Kidney (tissue), 13 donors: ENCODE measurements at regions not wholly inside any gene's neighbourhood (a gene's known extent, or its start where the extent isn't known, plus 50 kb on each side); places are given as distances from the start of the nearest gene placed in this dataset.

Source experiments
- DNase-seq, 5 donors: peaks; one replicate each; pipeline ENCODE4 v3.0.0-alpha.2; 2013 to 2020
- FAIRE-seq: peaks from 2 replicates; lab custom pipeline; 2012; peaks lifted over from hg19 to GRCh38; lab: Jason Lieb, UNC
- H3K27ac ChIP-seq, 2 donors: one replicate each; pipeline ENCODE4 v1.7.0; 2013; ENCODE audit warnings: low read depth in 2 of 2, low read length in 2 of 2, inconsistent platforms in 1 of 2
- H3K27me3 ChIP-seq: one replicate; pipeline ENCODE4 v1.7.1; 2013; ENCODE audit warnings: low read length, inconsistent platforms; ENCODE audit not compliant: control insufficient read depth, insufficient read depth
- H3K36me3 ChIP-seq, 3 donors: one replicate each; pipeline versions ENCODE4 v1.7.0 to v1.7.1; 2013; ENCODE audit warnings: low read length in 3 of 3, control low read depth in 1 of 3, inconsistent platforms in 1 of 3; ENCODE audit not compliant: insufficient read depth in 3 of 3, control insufficient read depth in 2 of 3
- H3K4me1 ChIP-seq, 3 donors: one replicate each; pipeline versions ENCODE4 v1.7.0 to v1.7.1; 2013; ENCODE audit warnings: low read length in 3 of 3, inconsistent platforms in 1 of 3, low read depth in 1 of 3; ENCODE audit not compliant: control insufficient read depth in 2 of 3, insufficient read depth in 2 of 3
- H3K4me3 ChIP-seq, 3 donors: one replicate each; pipeline versions ENCODE4 v1.7.0 to v1.8.1; 2013; ENCODE audit warnings: low read length in 3 of 3, control low read depth in 1 of 3, inconsistent platforms in 1 of 3
- H3K9ac ChIP-seq, 3 donors: one replicate each; pipeline versions ENCODE4 v1.7.0 to v1.7.1; 2013; ENCODE audit warnings: low read length in 3 of 3, control low read depth in 1 of 3, inconsistent platforms in 1 of 3
- H3K9me3 ChIP-seq, 3 donors: one replicate each; pipeline versions ENCODE4 v1.7.0 to v1.7.1; 2013; ENCODE audit warnings: low read length in 3 of 3, control low read depth in 1 of 3, inconsistent platforms in 1 of 3; ENCODE audit not compliant: control insufficient read depth in 2 of 3, insufficient read depth in 1 of 3
- intact Hi-C: fragments of 100-400 bp; cut with DNase I; formaldehyde crosslinking; loops from one replicate; pipeline ENCODE4 v1.11.1; 2022
- TF ChIP-seq, protein P1 (sequence below): IDR thresholded peaks from 3 replicates; pipeline ENCODE4 v1.5.1; 2012; ENCODE audit warnings: mild to moderate bottlenecking, moderate library complexity, borderline replicate concordance; ENCODE audit not compliant: insufficient read depth; ENCODE audit errors: extremely low read depth
- donor health status: control.
- donor health status: control.
- donor health status: control.
- donor health status: control.
- donor health status: control.
- donor health status: DM: yes; HTN: yes; CAD: no.
- donor health status: Normal renal cell carcinoma (clear cell type).

GRCh38 chr18:78677483-78678317 is 301.9 kb upstream of the SALL3 start:
- TF ChIP-seq, protein P1, sequence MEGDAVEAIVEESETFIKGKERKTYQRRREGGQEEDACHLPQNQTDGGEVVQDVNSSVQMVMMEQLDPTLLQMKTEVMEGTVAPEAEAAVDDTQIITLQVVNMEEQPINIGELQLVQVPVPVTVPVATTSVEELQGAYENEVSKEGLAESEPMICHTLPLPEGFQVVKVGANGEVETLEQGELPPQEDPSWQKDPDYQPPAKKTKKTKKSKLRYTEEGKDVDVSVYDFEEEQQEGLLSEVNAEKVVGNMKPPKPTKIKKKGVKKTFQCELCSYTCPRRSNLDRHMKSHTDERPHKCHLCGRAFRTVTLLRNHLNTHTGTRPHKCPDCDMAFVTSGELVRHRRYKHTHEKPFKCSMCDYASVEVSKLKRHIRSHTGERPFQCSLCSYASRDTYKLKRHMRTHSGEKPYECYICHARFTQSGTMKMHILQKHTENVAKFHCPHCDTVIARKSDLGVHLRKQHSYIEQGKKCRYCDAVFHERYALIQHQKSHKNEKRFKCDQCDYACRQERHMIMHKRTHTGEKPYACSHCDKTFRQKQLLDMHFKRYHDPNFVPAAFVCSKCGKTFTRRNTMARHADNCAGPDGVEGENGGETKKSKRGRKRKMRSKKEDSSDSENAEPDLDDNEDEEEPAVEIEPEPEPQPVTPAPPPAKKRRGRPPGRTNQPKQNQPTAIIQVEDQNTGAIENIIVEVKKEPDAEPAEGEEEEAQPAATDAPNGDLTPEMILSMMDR, result no peak
- H3K9ac ChIP-seq, result no peak overlapping the region
- H3K4me1 ChIP-seq, result no peaks in the 10 kb centered on the region
- no peaks in the 10 kb centered on the region for H3K36me3 ChIP-seq
- DNase-seq (peak in 1 of 5 donors; percentile 39), FAIRE-seq (no peak)
- no peak overlapping the region for H3K27ac ChIP-seq
- H3K27me3 ChIP-seq, result no peaks in the 10 kb centered on the region
- H3K9me3 ChIP-seq, result no peaks in the 10 kb centered on the region
- no peak overlapping the region for H3K4me3 ChIP-seq
- intact Hi-C loops, result no loop called here

GRCh38 chr18:78678318-78678695 is 301.3 kb upstream of the SALL3 start:
- intact Hi-C loops, result no loop called here
- Histone ChIP-seq H3K4me3 (no peak overlapping the region), H3K9me3 (no peaks in the 10 kb centered on the region), H3K27me3 (no peaks in the 10 kb centered on the region), H3K27ac (no peak overlapping the region), H3K9ac (no peak overlapping the region), H3K4me1 (no peaks in the 10 kb centered on the region), H3K36me3 (no peaks in the 10 kb centered on the region)
- TF ChIP-seq, protein P1, result no peak
- peak in 1 of 5 donors; percentile 31 for DNase-seq
- FAIRE-seq, result no peak

DNA sequence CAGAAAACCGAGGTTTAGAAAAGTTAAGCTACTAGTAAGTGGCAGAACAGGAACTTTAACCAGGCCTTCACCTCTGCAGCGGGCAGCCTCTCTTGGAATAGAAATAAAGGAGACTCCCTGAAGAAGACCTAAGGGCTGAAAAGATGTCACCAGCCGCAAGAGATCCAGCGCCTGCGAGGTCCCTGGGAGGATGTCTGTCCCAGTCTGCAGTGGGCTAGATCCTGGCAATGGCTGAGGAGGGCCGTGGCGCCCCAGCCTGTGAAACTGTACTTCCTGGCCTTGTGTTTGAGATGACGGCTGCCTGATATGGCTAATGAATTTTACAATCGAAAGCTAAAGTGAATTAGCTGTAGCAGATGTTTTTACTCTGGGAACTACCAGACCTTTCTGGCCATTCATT is 300.6 kb upstream of the SALL3 start:
- FAIRE-seq, result no peak
- H3K4me3 ChIP-seq, result no peak overlapping the region
- H3K4me1 ChIP-seq, result no peaks in the 10 kb centered on the region
- DNase-seq, result peak in 2 of 5 donors; percentile 12 to 60
- H3K27me3 ChIP-seq, result no peaks in the 10 kb centered on the region
- H3K9ac ChIP-seq, result no peak overlapping the region
- H3K27ac ChIP-seq, result no peak overlapping the region
- no peaks in the 10 kb centered on the region for H3K36me3 ChIP-seq
- H3K9me3 ChIP-seq, result no peaks in the 10 kb centered on the region
- TF ChIP-seq, protein P1, result no peak
- intact Hi-C loops, result no loop called here
